HG02884 (cell line): ENCODE measurements at regions not wholly inside any gene's neighbourhood (a gene's known extent, or its start where the extent isn't known, plus 50 kb on each side); places are given as distances from the start of the nearest gene placed in this dataset.

Source experiments
- ATAC-seq: cut with Tn5 transposase; IDR thresholded peaks from one replicate; pipeline ENCODE4 v1.9.1; 2021; ENCODE audit warnings: mild to moderate bottlenecking, moderate library complexity; ENCODE audit not compliant: unreplicated experiment

DNA sequence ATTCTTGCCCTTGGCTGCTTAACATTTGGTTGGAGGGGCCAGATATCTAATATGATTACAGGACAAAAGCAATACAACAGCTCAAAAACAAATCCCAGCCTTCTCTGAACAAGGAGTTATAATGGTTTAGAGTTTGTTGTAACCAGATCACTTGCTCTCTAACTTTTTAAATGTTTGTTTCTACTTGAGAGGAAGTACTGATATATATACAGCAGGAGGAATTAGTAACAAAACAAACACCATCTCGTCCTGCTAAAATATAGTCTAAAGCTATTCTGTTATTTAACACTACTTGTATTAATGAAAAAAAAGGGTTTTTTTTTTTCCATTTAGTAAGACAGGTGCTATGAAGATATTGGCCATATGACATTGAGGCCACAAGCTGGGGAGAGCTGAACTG, 60.9 kb upstream of the TMEM17 start:
- ATAC-seq, result no peak

DNA sequence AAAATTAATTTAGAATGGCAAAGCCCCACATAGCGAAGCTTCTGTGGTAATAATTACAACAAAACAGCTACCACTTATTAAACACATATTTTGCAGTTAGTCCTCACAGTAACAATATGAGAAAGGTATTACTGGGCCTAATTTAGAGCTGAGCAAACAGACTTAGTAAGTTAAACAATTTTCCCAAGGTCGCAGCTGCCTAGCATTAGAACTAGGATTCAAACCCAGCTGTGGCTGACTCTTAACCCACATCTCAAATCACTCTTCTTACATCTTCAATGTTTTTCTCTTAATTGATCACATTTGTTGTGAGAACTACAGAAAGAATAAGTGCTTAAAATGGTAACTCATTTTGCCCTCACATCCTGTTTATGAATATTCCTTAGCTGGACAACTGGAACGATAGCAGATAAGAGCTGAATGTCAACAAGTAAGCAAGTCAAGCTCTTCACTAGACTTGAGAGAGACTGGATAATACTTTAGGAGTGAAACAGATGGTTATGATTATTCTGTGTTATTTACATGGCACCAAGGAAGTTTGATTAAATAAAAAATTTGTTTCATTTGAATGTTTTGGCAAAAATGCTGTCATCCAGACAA, 59.4 kb upstream of the TMEM17 start:
- no peak for ATAC-seq

DNA sequence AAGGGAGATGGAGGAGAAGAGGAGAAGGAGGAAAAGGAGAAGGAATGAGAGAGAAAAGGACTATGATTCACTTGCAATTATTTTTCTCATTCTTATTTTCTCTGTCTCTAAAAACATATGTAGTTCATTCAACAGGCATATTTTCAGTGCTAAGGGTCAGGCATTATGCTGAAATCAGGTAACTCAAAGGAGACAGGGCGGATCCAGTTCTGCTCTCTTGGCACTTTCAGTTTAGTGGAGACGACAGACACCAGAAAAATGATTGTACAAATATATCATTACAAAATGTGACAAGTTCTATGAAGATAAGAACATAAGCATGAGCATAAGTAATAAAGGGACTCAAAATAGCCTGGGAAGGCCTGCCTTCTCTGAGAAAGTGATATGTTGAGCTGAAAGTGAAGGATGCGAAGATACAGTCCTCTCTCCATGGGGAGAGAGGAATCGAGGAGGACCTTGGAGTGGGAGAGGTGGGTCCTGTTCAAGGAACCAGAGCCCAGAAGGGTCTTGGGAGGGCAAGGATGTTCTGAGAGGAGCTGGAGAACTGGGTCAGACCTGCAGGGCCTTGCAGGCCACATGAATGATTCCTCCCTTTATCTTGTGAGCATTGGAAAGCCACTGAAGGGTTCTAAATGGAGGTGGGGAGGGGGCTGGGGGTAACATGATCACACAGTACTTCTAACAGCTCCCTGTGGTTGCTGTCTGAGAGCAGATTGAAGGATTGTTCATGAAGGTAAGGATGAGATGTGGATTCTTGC, 58.6 kb upstream of the TMEM17 start:
- ATAC-seq, result no peak

DNA sequence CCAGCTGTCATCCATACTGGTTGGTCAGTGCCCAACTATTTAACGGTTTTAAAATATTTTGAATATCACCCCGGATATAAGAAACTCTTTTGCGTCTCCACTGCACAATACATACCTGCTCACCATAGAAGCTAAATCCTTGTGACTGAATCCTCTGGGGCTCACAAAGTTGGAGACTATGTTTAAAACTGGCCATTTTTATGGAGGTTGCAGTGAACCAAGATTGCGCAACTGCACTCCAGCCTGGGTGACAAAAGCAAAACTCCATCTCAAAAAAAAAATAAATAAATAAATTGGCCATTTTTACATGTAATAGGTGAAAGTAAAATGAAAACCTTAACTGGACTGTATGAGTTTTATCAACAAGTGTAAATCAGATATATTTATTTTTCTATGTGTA, 55.6 kb upstream of the TMEM17 start:
- ATAC-seq, result no peak

DNA sequence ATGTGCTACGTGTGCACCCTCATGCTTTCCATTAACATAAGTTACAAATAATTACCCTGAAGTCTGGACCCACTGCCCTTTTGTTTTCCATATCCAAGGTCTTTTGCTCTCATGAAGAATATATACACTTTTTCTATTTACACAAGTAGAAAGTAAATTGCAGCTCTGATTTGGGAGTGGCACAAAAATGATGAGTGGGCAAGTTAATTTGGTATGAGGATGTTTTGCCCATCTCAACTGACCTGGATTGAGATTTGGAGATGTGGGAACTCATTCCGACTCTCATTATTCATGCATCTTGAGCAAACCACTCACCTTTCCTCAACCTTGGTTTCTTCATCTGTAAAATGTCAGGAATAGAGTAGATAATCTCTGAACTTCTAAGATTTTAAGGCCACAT, 53.6 kb upstream of the TMEM17 start:
- ATAC-seq, result no peak

DNA sequence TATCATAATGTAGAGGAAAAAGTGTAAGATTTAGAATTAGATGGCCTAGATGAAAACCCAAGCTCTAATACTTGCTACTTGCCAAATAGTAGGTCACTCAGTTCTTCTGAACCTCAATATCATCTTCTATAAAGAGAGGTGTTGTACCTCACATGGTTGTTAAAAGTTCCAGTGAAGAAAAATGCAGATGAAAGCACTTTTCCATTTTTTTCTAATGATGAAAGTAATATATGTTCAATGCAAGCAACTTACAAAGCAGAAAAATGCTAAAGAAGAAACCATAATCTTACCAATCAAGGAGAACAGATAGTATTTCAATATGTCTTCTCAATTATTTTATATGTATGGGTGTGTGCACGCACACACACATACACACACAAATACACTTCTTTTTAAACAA, 52.7 kb upstream of the TMEM17 start:
- no peak for ATAC-seq

DNA sequence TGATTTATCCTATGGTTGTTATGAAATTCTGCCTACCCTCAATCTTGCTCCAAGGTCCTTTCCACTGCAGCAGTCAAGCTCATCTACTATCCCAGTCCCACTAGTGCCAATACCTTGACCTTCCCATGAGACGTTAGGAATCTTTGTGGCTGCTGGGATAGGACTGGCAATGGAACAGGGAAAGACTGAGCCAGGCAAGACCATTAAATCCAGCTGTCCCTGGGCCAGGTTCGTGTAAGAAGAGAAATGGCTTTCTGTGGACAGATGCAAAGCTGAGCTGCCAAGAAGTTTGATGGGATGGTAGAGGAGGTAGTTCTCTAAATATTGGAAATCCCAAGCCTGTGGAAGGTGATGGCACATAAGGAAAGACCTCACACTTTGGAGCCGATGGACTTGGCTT, 50.1 kb upstream of the TMEM17 start:
- ATAC-seq, result no peak
